Mesenchymal stem cell (in vitro differentiated cells and primary cell): ENCODE measurements at regions not wholly inside any gene's neighbourhood (a gene's known extent, or its start where the extent isn't known, plus 50 kb on each side); places are given as distances from the start of the nearest gene placed in this dataset.
"Not testable (repeated sequence)": the region's sequence is repeated elsewhere in the genome, so short reads cannot be mapped to it uniquely, and the experiment has no call there.

Experiments
- DNase-seq: peaks from one replicate; pipeline ENCODE4 v3.0.0-alpha.2; 2013
- H2AFZ ChIP-seq: one replicate; pipeline ENCODE4 v1.6.1; 2013; ENCODE audit warnings: low read depth, mild to moderate bottlenecking, control low read depth, inconsistent platforms, low read length, moderate library complexity
- H2AK5ac ChIP-seq: 2 replicates; pipeline ENCODE4 v1.6.1; 2013; ENCODE audit warnings: low read length, moderate library complexity, mild to moderate bottlenecking, inconsistent platforms; ENCODE audit not compliant: severe bottlenecking
- H2BK120ac ChIP-seq: one replicate; pipeline ENCODE4 v1.6.1; 2013; ENCODE audit warnings: low read depth, mild to moderate bottlenecking, inconsistent platforms, low read length, moderate library complexity
- H2BK12ac ChIP-seq, 2 experiments: one replicate each; pipeline ENCODE4 v1.6.1; 2013; ENCODE audit warnings: inconsistent platforms in 2 of 2, low read length in 2 of 2, mild to moderate bottlenecking in 2 of 2, moderate library complexity in 2 of 2, control low read depth in 1 of 2
- H2BK15ac ChIP-seq: one replicate; pipeline ENCODE4 v1.6.1; 2013; ENCODE audit warnings: mild to moderate bottlenecking, low read depth, inconsistent platforms; ENCODE audit not compliant: poor library complexity, severe bottlenecking
- H2BK5ac ChIP-seq: 2 replicates; pipeline ENCODE4 v1.6.1; 2013; ENCODE audit warnings: low read depth, mild to moderate bottlenecking, low read length, control low read depth, inconsistent platforms; ENCODE audit not compliant: poor library complexity, severe bottlenecking
- H3K14ac ChIP-seq, 2 experiments: one replicate each; pipeline ENCODE4 v1.6.1; 2013; ENCODE audit warnings: inconsistent platforms in 2 of 2, low read length in 2 of 2, control low read depth in 1 of 2, mild to moderate bottlenecking in 1 of 2, moderate library complexity in 1 of 2
- H3K18ac ChIP-seq, 2 experiments: one replicate each; pipeline ENCODE4 v1.6.1; 2013; ENCODE audit warnings: inconsistent platforms in 2 of 2, low read length in 2 of 2, control low read depth in 1 of 2, low read depth in 1 of 2, mild to moderate bottlenecking in 1 of 2
- H3K23ac ChIP-seq, 2 experiments: one replicate each; pipeline ENCODE4 v1.6.1; 2013; ENCODE audit warnings: inconsistent platforms in 2 of 2, low read length in 2 of 2, mild to moderate bottlenecking in 2 of 2, moderate library complexity in 2 of 2, control low read depth in 1 of 2
- H3K27ac ChIP-seq: 2 replicates; pipeline ENCODE4 v1.5.1; 2013; ENCODE audit warnings: mild to moderate bottlenecking, moderate library complexity, low read length, control low read depth, inconsistent platforms; ENCODE audit not compliant: poor library complexity, severe bottlenecking
- H3K27me3 ChIP-seq, 2 experiments: 2 replicates each; pipeline versions ENCODE4 v1.6.1 to v1.7.0; 2013; ENCODE audit warnings: low read length in 2 of 2, mild to moderate bottlenecking in 2 of 2, moderate library complexity in 2 of 2, control low read depth in 1 of 2, inconsistent platforms in 1 of 2; ENCODE audit not compliant: control insufficient read depth in 1 of 2, insufficient read depth in 1 of 2
- H3K36me3 ChIP-seq, 2 experiments: 2 replicates each; pipeline versions ENCODE4 v1.6.1 to v1.7.0; 2013; ENCODE audit warnings: low read length in 2 of 2, control low read depth in 1 of 2, inconsistent platforms in 1 of 2, low read depth in 1 of 2, mild to moderate bottlenecking in 1 of 2; ENCODE audit not compliant: insufficient read depth in 2 of 2, control insufficient read depth in 1 of 2
- H3K4ac ChIP-seq, 2 experiments: one replicate each; pipeline ENCODE4 v1.6.1; 2013; ENCODE audit warnings: inconsistent platforms in 2 of 2, low read length in 2 of 2, mild to moderate bottlenecking in 2 of 2, moderate library complexity in 2 of 2, control low read depth in 1 of 2, low read depth in 1 of 2
- H3K4me1 ChIP-seq: 2 replicates; pipeline ENCODE4 v1.6.1; 2013; ENCODE audit warnings: low read depth, low read length, control low read depth; ENCODE audit not compliant: control insufficient read depth, insufficient read depth
- H3K4me2 ChIP-seq: 2 replicates; pipeline ENCODE4 v1.6.1; 2013; ENCODE audit warnings: low read length, mild to moderate bottlenecking, inconsistent platforms; ENCODE audit not compliant: poor library complexity, severe bottlenecking
- H3K4me3 ChIP-seq, 2 experiments: 2 replicates each; pipeline versions ENCODE4 v1.5.1 to v1.7.0; 2013; ENCODE audit warnings: low read length in 2 of 2, mild to moderate bottlenecking in 2 of 2, control low read depth in 1 of 2, low read depth in 1 of 2; ENCODE audit not compliant: insufficient read depth in 1 of 2
- H3K79me1 ChIP-seq: replicated peaks from 2 replicates; pipeline ENCODE4 v1.6.1; 2013; ENCODE audit warnings: mild to moderate bottlenecking, control low read depth, low read length, inconsistent platforms; ENCODE audit not compliant: poor library complexity, severe bottlenecking
- H3K9ac ChIP-seq: 2 replicates; pipeline ENCODE4 v1.7.0; 2013; ENCODE audit warnings: mild to moderate bottlenecking, low read length, moderate library complexity
- H3K9me3 ChIP-seq: 2 replicates; pipeline ENCODE4 v1.7.0; 2013; ENCODE audit warnings: mild to moderate bottlenecking, low read length; ENCODE audit not compliant: control insufficient read depth
- H4K8ac ChIP-seq: one replicate; pipeline ENCODE4 v1.6.1; 2013; ENCODE audit warnings: inconsistent platforms, mild to moderate bottlenecking, low read length, moderate library complexity
- H4K91ac ChIP-seq: one replicate; pipeline ENCODE4 v1.6.1; 2013; ENCODE audit warnings: mild to moderate bottlenecking, low read length, inconsistent platforms
- WGBS: methylation state at CpG from one replicate; pipeline ENCODE4 v1.1.7; 2013; ENCODE audit warnings: mixed read lengths; 5-methylcytosine and 5-hydroxymethylcytosine counted together

DNA sequence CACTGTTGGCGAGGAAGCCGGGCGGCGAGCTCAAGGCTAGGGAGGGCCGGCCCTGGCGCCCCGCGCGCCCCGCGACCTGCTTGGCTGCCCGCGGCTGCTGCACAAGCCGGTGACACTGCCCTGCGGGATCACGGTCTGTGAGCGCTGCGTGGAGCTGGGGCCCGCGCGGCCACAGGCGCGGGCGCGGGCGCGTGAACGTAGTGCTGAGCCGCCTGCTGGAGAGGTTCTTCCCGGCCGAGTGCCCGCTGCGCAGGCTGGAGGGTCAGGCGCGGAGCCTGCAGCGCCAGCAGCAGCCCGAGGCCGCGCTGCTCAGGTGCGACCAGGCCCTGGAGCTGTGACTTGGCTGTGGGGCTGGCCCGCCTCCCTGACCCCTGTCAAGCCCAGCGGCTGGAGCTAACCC, 572.3 kb downstream of the TUBA3C start:
- H3K4me3 ChIP-seq, H2AFZ ChIP-seq, H3K36me3 ChIP-seq, H3K4me1 ChIP-seq, H2BK5ac ChIP-seq, H3K79me1 ChIP-seq, H3K27me3 ChIP-seq, H3K9ac ChIP-seq, H2BK120ac ChIP-seq, DNase-seq, H2BK12ac ChIP-seq, H3K9me3 ChIP-seq, H2AK5ac ChIP-seq, H4K91ac ChIP-seq, H2BK15ac ChIP-seq, H3K4ac ChIP-seq, H3K27ac ChIP-seq, H3K14ac ChIP-seq, H3K23ac ChIP-seq, H4K8ac ChIP-seq, H3K4me2 ChIP-seq, H3K18ac ChIP-seq: not testable (repeated sequence)
- WGBS, result 94% methylated on average over 18 of the region's 42 CpGs

GRCh38 chr13:18608851-18609250, 572.8 kb downstream of the TUBA3C start:
- H3K14ac ChIP-seq, H3K18ac ChIP-seq, H2BK12ac ChIP-seq, H3K23ac ChIP-seq, H3K27me3 ChIP-seq, H3K9ac ChIP-seq, DNase-seq, H2AK5ac ChIP-seq, H2BK15ac ChIP-seq, H3K4me2 ChIP-seq, H3K27ac ChIP-seq, H2AFZ ChIP-seq, H4K8ac ChIP-seq, H3K4me1 ChIP-seq, H2BK120ac ChIP-seq, H3K4me3 ChIP-seq, H4K91ac ChIP-seq, H3K79me1 ChIP-seq, H3K36me3 ChIP-seq, H3K4ac ChIP-seq, H2BK5ac ChIP-seq, H3K9me3 ChIP-seq: not testable (repeated sequence)
- WGBS, result 100% methylated on average over 2 of the region's 40 CpGs

GRCh38 chr13:18600366-18600765, 581.3 kb downstream of the TUBA3C start:
- not testable (repeated sequence) for H3K4me3 ChIP-seq, H3K27ac ChIP-seq, H3K9me3 ChIP-seq, H2BK120ac ChIP-seq, DNase-seq, H3K9ac ChIP-seq, H2BK12ac ChIP-seq, H3K4me1 ChIP-seq, H3K18ac ChIP-seq, H4K91ac ChIP-seq, H4K8ac ChIP-seq, H3K27me3 ChIP-seq, H3K4ac ChIP-seq, H2AK5ac ChIP-seq, H3K79me1 ChIP-seq, H3K36me3 ChIP-seq, H3K4me2 ChIP-seq, H2AFZ ChIP-seq, H3K14ac ChIP-seq, H3K23ac ChIP-seq, H2BK5ac ChIP-seq, H2BK15ac ChIP-seq
- WGBS, result 94% methylated on average over 12 of the region's 24 CpGs

DNA sequence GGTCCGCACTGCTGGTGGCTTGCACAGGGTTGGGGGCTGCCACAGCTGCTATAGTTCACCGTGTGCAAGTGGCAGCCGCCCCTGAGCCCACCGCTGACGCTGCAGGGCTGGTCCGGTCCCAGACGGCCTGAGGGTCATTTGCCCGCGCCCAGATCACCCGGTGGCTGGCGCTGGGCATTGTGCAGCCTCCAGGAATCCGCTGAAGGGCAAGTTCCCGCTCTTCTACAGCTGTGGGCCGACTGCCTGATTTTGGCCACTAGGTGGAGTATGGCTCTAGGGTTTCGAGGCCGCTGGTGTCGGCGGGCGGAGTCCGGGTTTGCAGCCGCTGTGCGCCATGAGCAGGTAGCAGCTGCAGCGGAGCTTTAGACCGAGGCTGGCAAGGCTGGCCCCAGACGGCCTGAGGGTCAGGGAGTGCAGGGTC, 581.8 kb downstream of the TUBA3C start:
- not testable (repeated sequence) for H3K14ac ChIP-seq, H2BK15ac ChIP-seq, H3K4me3 ChIP-seq, H3K4me2 ChIP-seq, H2AFZ ChIP-seq, H3K4me1 ChIP-seq, DNase-seq, H4K91ac ChIP-seq, H3K9me3 ChIP-seq, H3K79me1 ChIP-seq, H3K27ac ChIP-seq, H2BK12ac ChIP-seq, H2BK120ac ChIP-seq, H3K18ac ChIP-seq, H3K27me3 ChIP-seq, H4K8ac ChIP-seq, H3K36me3 ChIP-seq, H2AK5ac ChIP-seq, H3K4ac ChIP-seq, H2BK5ac ChIP-seq, H3K23ac ChIP-seq, H3K9ac ChIP-seq
- WGBS, result 88% methylated on average over 10 of the region's 25 CpGs
